ENCODE measurements at regions not wholly inside any gene's neighbourhood (a gene's known extent, or its start where the extent isn't known, plus 50 kb on each side); places are given as distances from the start of the nearest gene placed in this dataset.
A peak's percentile ranks its signal among the peaks of the same experiment; 100 is the strongest.

DNA sequence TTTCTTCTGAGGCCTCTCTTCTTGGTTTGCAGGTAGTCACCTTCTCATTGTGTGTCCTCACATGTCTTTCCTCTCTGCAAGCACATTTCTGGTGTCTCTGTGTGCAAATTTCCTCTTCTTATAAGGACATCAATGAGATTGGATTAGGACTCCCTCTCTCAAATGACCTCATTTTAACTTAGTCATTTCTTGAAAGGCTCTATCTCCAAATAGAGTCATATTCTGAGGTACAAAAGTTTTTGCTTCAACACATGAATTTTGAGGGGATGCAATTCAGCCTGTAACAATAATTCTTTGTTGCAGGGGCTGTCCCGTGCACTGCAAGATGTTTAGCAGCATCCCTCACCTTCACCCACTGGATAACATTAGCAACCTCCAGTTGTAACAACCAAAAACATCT, 115.0 kb upstream of the DCBLD2 start:
- no peak for DNase-seq (ENCODE audit: low read depth in 2 of 2)
- Histone ChIP-seq H3K79me2 (ENCODE audit: control insufficient read depth, insufficient read depth, low read length) (no peaks in the 10 kb centered on the region), H2AFZ (ENCODE audit: low read length) (no peak overlapping the region), H3K27ac (ENCODE audit: insufficient read depth, low read length) (no peak overlapping the region), H4K20me1 (ENCODE audit: control insufficient read depth, extremely low read depth, insufficient read depth, low read length) (no peaks in the 10 kb centered on the region), H3K4me3 (replicated peaks in 1 of 4; ENCODE audit: control extremely low read depth in 1 of 4, insufficient read depth in 1 of 4, low read depth in 3 of 4, low read length in 4 of 4) (no peak overlapping the region), H3K36me3 (ENCODE audit: control insufficient read depth, insufficient read depth, low read length) (no peaks in the 10 kb centered on the region), H3K9ac (ENCODE audit: insufficient read depth, low read length) (no peak overlapping the region), H3K9me3 (ENCODE audit: control insufficient read depth, insufficient read depth, low read depth, low read length) (no peaks in the 10 kb centered on the region), H3K4me1 (ENCODE audit: control insufficient read depth, extremely low read depth, insufficient read depth, low read length) (no peaks in the 10 kb centered on the region), H3K27me3 (ENCODE audit: control insufficient read depth, insufficient read depth, low read length) (no peaks in the 10 kb centered on the region), H3K4me2 (ENCODE audit: extremely low read depth, insufficient read depth, low read length) (no peak overlapping the region)
- TF ChIP-seq EZH2 (IDR thresholded peaks at IDR 0.05; ENCODE audit: low read length, missing control alignments) = no peak
- TF ChIP-seq, protein P1, sequence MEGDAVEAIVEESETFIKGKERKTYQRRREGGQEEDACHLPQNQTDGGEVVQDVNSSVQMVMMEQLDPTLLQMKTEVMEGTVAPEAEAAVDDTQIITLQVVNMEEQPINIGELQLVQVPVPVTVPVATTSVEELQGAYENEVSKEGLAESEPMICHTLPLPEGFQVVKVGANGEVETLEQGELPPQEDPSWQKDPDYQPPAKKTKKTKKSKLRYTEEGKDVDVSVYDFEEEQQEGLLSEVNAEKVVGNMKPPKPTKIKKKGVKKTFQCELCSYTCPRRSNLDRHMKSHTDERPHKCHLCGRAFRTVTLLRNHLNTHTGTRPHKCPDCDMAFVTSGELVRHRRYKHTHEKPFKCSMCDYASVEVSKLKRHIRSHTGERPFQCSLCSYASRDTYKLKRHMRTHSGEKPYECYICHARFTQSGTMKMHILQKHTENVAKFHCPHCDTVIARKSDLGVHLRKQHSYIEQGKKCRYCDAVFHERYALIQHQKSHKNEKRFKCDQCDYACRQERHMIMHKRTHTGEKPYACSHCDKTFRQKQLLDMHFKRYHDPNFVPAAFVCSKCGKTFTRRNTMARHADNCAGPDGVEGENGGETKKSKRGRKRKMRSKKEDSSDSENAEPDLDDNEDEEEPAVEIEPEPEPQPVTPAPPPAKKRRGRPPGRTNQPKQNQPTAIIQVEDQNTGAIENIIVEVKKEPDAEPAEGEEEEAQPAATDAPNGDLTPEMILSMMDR (conservative IDR thresholded peaks at IDR 0.05 in 1 of 2, IDR thresholded peaks at IDR 0.05 in 1 of 2; ENCODE audit: low read depth in 1 of 2, low read length in 2 of 2) = no peak

DNA sequence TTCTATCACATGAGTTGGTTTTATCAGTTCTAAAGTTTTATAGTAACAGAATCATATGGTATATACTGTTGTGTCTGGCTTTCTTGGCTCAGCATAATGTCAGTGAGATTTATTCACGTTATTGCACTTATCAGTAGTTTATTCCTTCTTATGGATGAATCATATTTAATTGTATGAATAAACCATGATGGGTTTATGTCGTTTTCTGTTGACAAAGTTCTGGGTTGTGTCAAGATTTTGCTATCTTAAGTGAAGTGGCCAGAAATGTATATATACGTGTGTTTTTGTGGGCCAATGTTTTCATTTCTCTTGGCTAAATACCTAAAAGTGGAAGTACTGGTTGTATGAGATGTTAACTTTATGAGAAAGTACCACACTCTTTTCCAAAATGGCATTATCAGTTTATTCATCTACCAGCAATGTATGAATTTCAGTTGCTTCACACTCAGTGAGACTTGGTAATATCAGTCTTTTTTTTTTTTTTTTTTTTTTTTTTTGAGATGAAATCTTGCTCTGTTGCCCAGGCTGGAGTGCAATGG, 112.4 kb upstream of the DCBLD2 start:
- Histone ChIP-seq H3K27ac (ENCODE audit: insufficient read depth, low read length) (no peak overlapping the region), H2AFZ (ENCODE audit: low read length) (no peak overlapping the region), H3K4me2 (ENCODE audit: extremely low read depth, insufficient read depth, low read length) (no peak overlapping the region), H3K4me1 (ENCODE audit: control insufficient read depth, extremely low read depth, insufficient read depth, low read length) (no peaks in the 10 kb centered on the region), H3K9me3 (ENCODE audit: control insufficient read depth, insufficient read depth, low read depth, low read length) (no peaks in the 10 kb centered on the region), H4K20me1 (ENCODE audit: control insufficient read depth, extremely low read depth, insufficient read depth, low read length) (no peaks in the 10 kb centered on the region), H3K4me3 (replicated peaks in 1 of 4; ENCODE audit: control extremely low read depth in 1 of 4, insufficient read depth in 1 of 4, low read depth in 3 of 4, low read length in 4 of 4) (no peak overlapping the region), H3K36me3 (ENCODE audit: control insufficient read depth, insufficient read depth, low read length) (no peaks in the 10 kb centered on the region), H3K27me3 (ENCODE audit: control insufficient read depth, insufficient read depth, low read length) (no peaks in the 10 kb centered on the region), H3K79me2 (ENCODE audit: control insufficient read depth, insufficient read depth, low read length) (no peaks in the 10 kb centered on the region), H3K9ac (ENCODE audit: insufficient read depth, low read length) (no peak overlapping the region)
- DNase-seq (ENCODE audit: low read depth in 2 of 2) = no peak
- no peak for TF ChIP-seq EZH2 (IDR thresholded peaks at IDR 0.05; ENCODE audit: low read length, missing control alignments)
- TF ChIP-seq, protein P1 (conservative IDR thresholded peaks at IDR 0.05 in 1 of 2, IDR thresholded peaks at IDR 0.05 in 1 of 2; ENCODE audit: low read depth in 1 of 2, low read length in 2 of 2) = no peak

DNA sequence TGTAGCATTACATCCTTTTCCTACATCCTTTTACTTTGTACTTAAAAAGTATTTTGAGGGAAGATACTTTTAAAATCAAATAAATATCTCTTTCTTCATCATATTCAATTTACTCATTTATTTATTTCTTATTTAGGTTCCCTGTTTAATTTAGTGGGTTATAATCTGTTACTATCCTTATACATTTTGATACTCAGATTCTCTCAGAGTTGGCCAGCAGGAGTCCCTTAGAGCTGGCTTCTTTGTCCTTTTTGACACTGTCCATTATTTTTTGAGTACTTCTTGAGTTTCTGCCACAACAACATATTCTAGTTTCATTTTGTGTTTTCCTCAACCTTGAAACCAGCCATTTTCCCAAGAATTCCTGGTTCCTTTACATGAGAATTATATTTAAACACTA, 111.6 kb upstream of the DCBLD2 start:
- H3K9ac ChIP-seq (ENCODE audit: insufficient read depth, low read length) = no peak overlapping the region
- DNase-seq (ENCODE audit: low read depth in 2 of 2) = no peak
- no peak overlapping the region for H3K4me2 ChIP-seq (ENCODE audit: extremely low read depth, insufficient read depth, low read length)
- H3K9me3 ChIP-seq (ENCODE audit: control insufficient read depth, insufficient read depth, low read depth, low read length) = no peaks in the 10 kb centered on the region
- no peaks in the 10 kb centered on the region for H3K36me3 ChIP-seq (ENCODE audit: control insufficient read depth, insufficient read depth, low read length)
- H4K20me1 ChIP-seq (ENCODE audit: control insufficient read depth, extremely low read depth, insufficient read depth, low read length) = no peaks in the 10 kb centered on the region
- no peaks in the 10 kb centered on the region for H3K4me1 ChIP-seq (ENCODE audit: control insufficient read depth, extremely low read depth, insufficient read depth, low read length)
- H3K4me3 ChIP-seq (replicated peaks in 1 of 4; ENCODE audit: control extremely low read depth in 1 of 4, insufficient read depth in 1 of 4, low read depth in 3 of 4, low read length in 4 of 4) = no peak overlapping the region
- no peak for TF ChIP-seq EZH2 (IDR thresholded peaks at IDR 0.05; ENCODE audit: low read length, missing control alignments)
- TF ChIP-seq, protein P1 (conservative IDR thresholded peaks at IDR 0.05 in 1 of 2, IDR thresholded peaks at IDR 0.05 in 1 of 2; ENCODE audit: low read depth in 1 of 2, low read length in 2 of 2) = peak in 1 of 2 donors; percentile 32
- H3K79me2 ChIP-seq (ENCODE audit: control insufficient read depth, insufficient read depth, low read length) = no peaks in the 10 kb centered on the region
- no peak overlapping the region for H2AFZ ChIP-seq (ENCODE audit: low read length)
- H3K27ac ChIP-seq (ENCODE audit: insufficient read depth, low read length) = no peak overlapping the region
- no peaks in the 10 kb centered on the region for H3K27me3 ChIP-seq (ENCODE audit: control insufficient read depth, insufficient read depth, low read length)
